ENCODE measurements at regions not wholly inside any gene's neighbourhood (a gene's known extent, or its start where the extent isn't known, plus 50 kb on each side); places are given as distances from the start of the nearest gene placed in this dataset.

GRCh38 chr2:71789556-71790204 lies 336.3 kb downstream of the DYSF start:
- CTCF ChIA-PET = no interaction called here
- ATAC-seq (replicated peaks in 1 of 4) = no peak
- Histone ChIP-seq H3K4me3 (ENCODE audit: control insufficient read depth in 1 of 2, extremely low read depth in 1 of 2, low read length in 1 of 2) (no peak overlapping the region), H3K36me3 (ENCODE audit: control insufficient read depth in 2 of 2, extremely low read depth in 1 of 2, insufficient read depth in 1 of 2, low read length in 1 of 2) (no peaks in the 10 kb centered on the region), H3K4me1 (ENCODE audit: control insufficient read depth in 1 of 2, extremely low read depth in 1 of 2, insufficient read depth in 2 of 2, low read length in 2 of 2) (no peaks in the 10 kb centered on the region), H3K9me3 (no peaks in the 10 kb centered on the region), H3K27ac (ENCODE audit: low read length) (no peak overlapping the region), H3K27me3 (replicated peaks in 1 of 2; ENCODE audit: control insufficient read depth in 2 of 2, extremely low read depth in 1 of 2, insufficient read depth in 2 of 2, low read length in 1 of 2) (peaks cover 0 to 11% of the 10 kb centered on the region in 2 experiments)
- H3K27me3 Mint-ChIP-seq = peaks cover 0 to 4% of the 10 kb centered on the region in 2 donors
- H3K4me3 Mint-ChIP-seq = no peak overlapping the region
- DNase-seq = no peak
- H3K27ac Mint-ChIP-seq = no peak overlapping the region
- POLR2A ChIA-PET = no interaction called here
- WGBS (ENCODE audit: insufficient coverage) = 96% methylated on average over 7 of the region's 14 CpGs
- H3K36me3 Mint-ChIP-seq = no peaks in the 10 kb centered on the region
- H3K4me1 Mint-ChIP-seq = no peaks in the 10 kb centered on the region
- H3K9me3 Mint-ChIP-seq = no peaks in the 10 kb centered on the region

- H3K9me3 Mint-ChIP-seq = no peaks in the 10 kb centered on the region
- H3K36me3 Mint-ChIP-seq = no peaks in the 10 kb centered on the region
- WGBS (ENCODE audit: insufficient coverage) = 98% methylated on average over 7 of the region's 9 CpGs
- Histone ChIP-seq H3K9me3 (no peaks in the 10 kb centered on the region), H3K36me3 (ENCODE audit: control insufficient read depth in 2 of 2, extremely low read depth in 1 of 2, insufficient read depth in 1 of 2, low read length in 1 of 2) (no peaks in the 10 kb centered on the region), H3K27me3 (replicated peaks in 1 of 2; ENCODE audit: control insufficient read depth in 2 of 2, extremely low read depth in 1 of 2, insufficient read depth in 2 of 2, low read length in 1 of 2) (peaks cover 0 to 11% of the 10 kb centered on the region in 2 experiments), H3K4me1 (ENCODE audit: control insufficient read depth in 1 of 2, extremely low read depth in 1 of 2, insufficient read depth in 2 of 2, low read length in 2 of 2) (no peaks in the 10 kb centered on the region), H3K4me3 (ENCODE audit: control insufficient read depth in 1 of 2, extremely low read depth in 1 of 2, low read length in 1 of 2) (no peak overlapping the region), H3K27ac (ENCODE audit: low read length) (no peak overlapping the region)
- no peak overlapping the region for H3K27ac Mint-ChIP-seq
- ChIA-PET CTCF (no interaction called here), POLR2A (no interaction called here)
- ATAC-seq (replicated peaks in 1 of 4) (no peak), DNase-seq (peak in 1 of 35 experiments; percentile 15)
- H3K4me3 Mint-ChIP-seq = no peak overlapping the region
- H3K27me3 Mint-ChIP-seq = peaks cover 0 to 4% of the 10 kb centered on the region in 2 donors
- H3K4me1 Mint-ChIP-seq = no peaks in the 10 kb centered on the region
Observed at GRCh38 chr2:71788601-71789240, 335.4 kb downstream of the DYSF start.

- ATAC-seq (replicated peaks in 1 of 4) = no peak
- H3K4me1 Mint-ChIP-seq = no peaks in the 10 kb centered on the region
- WGBS (ENCODE audit: insufficient coverage) = 60% methylated on average over 7 of the region's 7 CpGs
- Histone ChIP-seq H3K27me3 (replicated peaks in 1 of 2; ENCODE audit: control insufficient read depth in 2 of 2, extremely low read depth in 1 of 2, insufficient read depth in 2 of 2, low read length in 1 of 2) (peaks cover 0 to 11% of the 10 kb centered on the region in 2 experiments), H3K36me3 (ENCODE audit: control insufficient read depth in 2 of 2, extremely low read depth in 1 of 2, insufficient read depth in 1 of 2, low read length in 1 of 2) (no peaks in the 10 kb centered on the region), H3K4me3 (ENCODE audit: control insufficient read depth in 1 of 2, extremely low read depth in 1 of 2, low read length in 1 of 2) (no peak overlapping the region), H3K9me3 (no peaks in the 10 kb centered on the region), H3K27ac (ENCODE audit: low read length) (no peak overlapping the region), H3K4me1 (ENCODE audit: control insufficient read depth in 1 of 2, extremely low read depth in 1 of 2, insufficient read depth in 2 of 2, low read length in 2 of 2) (no peaks in the 10 kb centered on the region)
- no peaks in the 10 kb centered on the region for H3K36me3 Mint-ChIP-seq
- no peak overlapping the region for H3K27ac Mint-ChIP-seq
- DNase-seq = no peak
- no peaks in the 10 kb centered on the region for H3K9me3 Mint-ChIP-seq
- H3K27me3 Mint-ChIP-seq = peaks cover 0 to 4% of the 10 kb centered on the region in 2 donors
- ChIA-PET CTCF (no interaction called here), POLR2A (no interaction called here)
- no peak overlapping the region for H3K4me3 Mint-ChIP-seq
Observed at GRCh38 chr2:71788186-71788525, 334.8 kb downstream of the DYSF start.

- ChIA-PET CTCF (no interaction called here), POLR2A (no interaction called here)
- no peak for ATAC-seq (replicated peaks in 1 of 4)
- no peaks in the 10 kb centered on the region for H3K36me3 Mint-ChIP-seq
- WGBS (ENCODE audit: insufficient coverage) = no CpG with 5 or more reads among the region's 3 CpGs
- no peaks in the 10 kb centered on the region for H3K9me3 Mint-ChIP-seq
- H3K4me1 Mint-ChIP-seq = no peaks in the 10 kb centered on the region
- H3K27ac Mint-ChIP-seq = no peak overlapping the region
- no peak overlapping the region for H3K27ac ChIP-seq (ENCODE audit: low read length)
- H3K36me3 ChIP-seq (ENCODE audit: control insufficient read depth in 2 of 2, extremely low read depth in 1 of 2, insufficient read depth in 1 of 2, low read length in 1 of 2) = no peaks in the 10 kb centered on the region
- H3K4me1 ChIP-seq (ENCODE audit: control insufficient read depth in 1 of 2, extremely low read depth in 1 of 2, insufficient read depth in 2 of 2, low read length in 2 of 2) = no peaks in the 10 kb centered on the region
- DNase-seq = peak in 1 of 35 experiments; percentile 18
- no peak overlapping the region for H3K4me3 ChIP-seq (ENCODE audit: control insufficient read depth in 1 of 2, extremely low read depth in 1 of 2, low read length in 1 of 2)
- peaks cover 0 to 15% of the 10 kb centered on the region in 2 experiments for H3K27me3 ChIP-seq (replicated peaks in 1 of 2; ENCODE audit: control insufficient read depth in 2 of 2, extremely low read depth in 1 of 2, insufficient read depth in 2 of 2, low read length in 1 of 2)
- H3K9me3 ChIP-seq = no peaks in the 10 kb centered on the region
- H3K4me3 Mint-ChIP-seq = no peak overlapping the region
- peaks cover 0 to 4% of the 10 kb centered on the region in 2 donors for H3K27me3 Mint-ChIP-seq
Observed at GRCh38 chr2:71787476-71788185, 334.3 kb downstream of the DYSF start.

- Mint-ChIP-seq H3K4me3 (no peak overlapping the region), H3K27ac (no peak overlapping the region), H3K36me3 (no peaks in the 10 kb centered on the region), H3K27me3 (peaks cover 0 to 4% of the 10 kb centered on the region in 2 donors), H3K4me1 (no peaks in the 10 kb centered on the region), H3K9me3 (no peaks in the 10 kb centered on the region)
- Histone ChIP-seq H3K36me3 (ENCODE audit: control insufficient read depth in 2 of 2, extremely low read depth in 1 of 2, insufficient read depth in 1 of 2, low read length in 1 of 2) (no peaks in the 10 kb centered on the region), H3K4me1 (ENCODE audit: control insufficient read depth in 1 of 2, extremely low read depth in 1 of 2, insufficient read depth in 2 of 2, low read length in 2 of 2) (no peaks in the 10 kb centered on the region), H3K27me3 (replicated peaks in 1 of 2; ENCODE audit: control insufficient read depth in 2 of 2, extremely low read depth in 1 of 2, insufficient read depth in 2 of 2, low read length in 1 of 2) (peaks cover 0 to 17% of the 10 kb centered on the region in 2 experiments), H3K4me3 (ENCODE audit: control insufficient read depth in 1 of 2, extremely low read depth in 1 of 2, low read length in 1 of 2) (no peak overlapping the region), H3K27ac (ENCODE audit: low read length) (no peak overlapping the region), H3K9me3 (no peaks in the 10 kb centered on the region)
- no peak for DNase-seq
- no peak for ATAC-seq (replicated peaks in 1 of 4)
- 67% methylated on average over 3 of the region's 4 CpGs for WGBS (ENCODE audit: insufficient coverage)
- ChIA-PET CTCF (no interaction called here), POLR2A (no interaction called here)
Observed at GRCh38 chr2:71787108-71787415, 333.7 kb downstream of the DYSF start.

GRCh38 chr2:71786291-71787107 lies 333.1 kb downstream of the DYSF start:
- POLR2A ChIA-PET = no interaction called here
- CTCF ChIA-PET = no interaction called here
- Mint-ChIP-seq H3K4me1 (no peaks in the 10 kb centered on the region), H3K27ac (no peak overlapping the region), H3K36me3 (no peaks in the 10 kb centered on the region), H3K4me3 (no peak overlapping the region), H3K9me3 (no peaks in the 10 kb centered on the region), H3K27me3 (peaks cover 0 to 5% of the 10 kb centered on the region in 2 donors)
- H3K27me3 ChIP-seq (replicated peaks in 1 of 2; ENCODE audit: control insufficient read depth in 2 of 2, extremely low read depth in 1 of 2, insufficient read depth in 2 of 2, low read length in 1 of 2) = peaks cover 0 to 17% of the 10 kb centered on the region in 2 experiments
- no peak overlapping the region for H3K4me3 ChIP-seq (ENCODE audit: control insufficient read depth in 1 of 2, extremely low read depth in 1 of 2, low read length in 1 of 2)
- 78% methylated on average over 16 of the region's 17 CpGs for WGBS (ENCODE audit: insufficient coverage)
- DNase-seq = peak in 1 of 35 experiments; percentile 17
- no peak for ATAC-seq (replicated peaks in 1 of 4)
- no peak overlapping the region for H3K27ac ChIP-seq (ENCODE audit: low read length)
- H3K9me3 ChIP-seq = no peaks in the 10 kb centered on the region
- H3K4me1 ChIP-seq (ENCODE audit: control insufficient read depth in 1 of 2, extremely low read depth in 1 of 2, insufficient read depth in 2 of 2, low read length in 2 of 2) = no peaks in the 10 kb centered on the region
- H3K36me3 ChIP-seq (ENCODE audit: control insufficient read depth in 2 of 2, extremely low read depth in 1 of 2, insufficient read depth in 1 of 2, low read length in 1 of 2) = no peaks in the 10 kb centered on the region

All from T-cell (primary cell).